ENCODE measurements at regions not wholly inside any gene's neighbourhood (a gene's known extent, or its start where the extent isn't known, plus 50 kb on each side); places are given as distances from the start of the nearest gene placed in this dataset.

- TF ChIP-seq, protein P1, sequence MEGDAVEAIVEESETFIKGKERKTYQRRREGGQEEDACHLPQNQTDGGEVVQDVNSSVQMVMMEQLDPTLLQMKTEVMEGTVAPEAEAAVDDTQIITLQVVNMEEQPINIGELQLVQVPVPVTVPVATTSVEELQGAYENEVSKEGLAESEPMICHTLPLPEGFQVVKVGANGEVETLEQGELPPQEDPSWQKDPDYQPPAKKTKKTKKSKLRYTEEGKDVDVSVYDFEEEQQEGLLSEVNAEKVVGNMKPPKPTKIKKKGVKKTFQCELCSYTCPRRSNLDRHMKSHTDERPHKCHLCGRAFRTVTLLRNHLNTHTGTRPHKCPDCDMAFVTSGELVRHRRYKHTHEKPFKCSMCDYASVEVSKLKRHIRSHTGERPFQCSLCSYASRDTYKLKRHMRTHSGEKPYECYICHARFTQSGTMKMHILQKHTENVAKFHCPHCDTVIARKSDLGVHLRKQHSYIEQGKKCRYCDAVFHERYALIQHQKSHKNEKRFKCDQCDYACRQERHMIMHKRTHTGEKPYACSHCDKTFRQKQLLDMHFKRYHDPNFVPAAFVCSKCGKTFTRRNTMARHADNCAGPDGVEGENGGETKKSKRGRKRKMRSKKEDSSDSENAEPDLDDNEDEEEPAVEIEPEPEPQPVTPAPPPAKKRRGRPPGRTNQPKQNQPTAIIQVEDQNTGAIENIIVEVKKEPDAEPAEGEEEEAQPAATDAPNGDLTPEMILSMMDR (IDR thresholded peaks at IDR 0.05) = no peak
- no peak for TF ChIP-seq EZH2 (IDR thresholded peaks at IDR 0.05)
Measured at GRCh38 chr4:98716796-98717195, 58.4 kb upstream of the TSPAN5 start.
